Panc1 (cell line): ENCODE measurements at regions not wholly inside any gene's neighbourhood (a gene's known extent, or its start where the extent isn't known, plus 50 kb on each side); places are given as distances from the start of the nearest gene placed in this dataset.

ENCODE experiments used
- ATAC-seq: fragments of 200-7000 bp; cut with Tn5 transposase; 2 replicates; pipeline ENCODE4 v1.9.1; 2020; ENCODE audit warnings: mild to moderate bottlenecking, moderate library complexity
- BruUV-seq: library from RNA; stranded (reverse); fragments of 400-500 nt; replicated peaks from 2 replicates; lab custom pipeline; 2021; lab: Mats Ljungman, UMichigan
- CTCF ChIA-PET: fragments of 300-600 bp; sonication (Branson Sonifier 250); formaldehyde crosslinking; loops from one replicate; lab custom pipeline; 2022; ENCODE audit warnings: antibody characterized with exemption; lab: Charles Lee
- POLR2A ChIA-PET: fragments of 300-600 bp; sonication (Branson Sonifier 250); formaldehyde crosslinking; loops from one replicate; lab custom pipeline; 2022; ENCODE audit warnings: antibody characterized with exemption; lab: Charles Lee
- DNase-seq: peaks from one replicate; pipeline ENCODE4 v3.0.0-alpha.2; 2010; ENCODE audit warnings: low read depth, low spot score
- H3K27ac ChIP-seq: 2 replicates; pipeline ENCODE4 v1.5.1; 2011; ENCODE audit warnings: mild to moderate bottlenecking, low read length, inconsistent platforms
- H3K27me3 ChIP-seq: fragments of 200-500 bp; sonication (Bioruptor generic); 2 replicates; pipeline ENCODE4 v1.6.0; 2014; ENCODE audit warnings: low read length, inconsistent platforms; ENCODE audit not compliant: control insufficient read depth, insufficient read depth
- H3K36me3 ChIP-seq: fragments of 200-500 bp; sonication (Bioruptor generic); 2 replicates; pipeline ENCODE4 v1.5.1; 2014; ENCODE audit warnings: inconsistent platforms, mild to moderate bottlenecking, low read length, moderate library complexity; ENCODE audit not compliant: control insufficient read depth, insufficient read depth
- H3K4me1 ChIP-seq: 2 replicates; pipeline ENCODE4 v1.5.1; 2011; ENCODE audit warnings: inconsistent platforms, mild to moderate bottlenecking, low read length, moderate library complexity; ENCODE audit not compliant: control insufficient read depth, insufficient read depth
- H3K4me3 ChIP-seq, 2 experiments: 2 replicates each; pipeline ENCODE4 v1.5.1; 2011 to 2012; ENCODE audit warnings: low read depth in 2 of 2, low read length in 2 of 2, mild to moderate bottlenecking in 2 of 2, inconsistent platforms in 1 of 2, moderate library complexity in 1 of 2
- H3K9me3 ChIP-seq: fragments of 200-500 bp; sonication (Bioruptor generic); 2 replicates; pipeline ENCODE4 v1.5.1; 2014; ENCODE audit warnings: low read depth, mild to moderate bottlenecking, inconsistent platforms, low read length, moderate library complexity; ENCODE audit not compliant: control insufficient read depth, insufficient read depth
- CTCF ChIP-seq: fragments of 450-650 bp; IDR thresholded peaks from 2 replicates; pipeline ENCODE4 v1.5.1; 2017; ENCODE audit warnings: mild to moderate bottlenecking
- POLR2AphosphoS5 ChIP-seq: IDR thresholded peaks from 2 replicates; pipeline ENCODE4 v1.6.1; 2012; ENCODE audit warnings: mild to moderate bottlenecking, low read depth, low read length, moderate library complexity
- SIN3A ChIP-seq: IDR thresholded peaks from 2 replicates; pipeline ENCODE4 v1.6.1; 2012; ENCODE audit warnings: low read depth, mild to moderate bottlenecking, low read length, moderate library complexity, borderline replicate concordance; ENCODE audit not compliant: insufficient read depth
- TCF7L2 ChIP-seq: IDR thresholded peaks from 2 replicates; pipeline ENCODE4 v1.6.1; 2011; ENCODE audit warnings: mild to moderate bottlenecking, low read depth, low read length, inconsistent platforms
- in situ Hi-C: cut with HindIII; loops from 2 replicates; pipeline ENCODE4 v1.10.0; 2016; ENCODE audit warnings: low sequenced_read_pairs, low pct_unique_long_range_greater_than_20kb
- intact Hi-C: fragments of 100-400 bp; cut with micrococcal nuclease; formaldehyde crosslinking; loops from one replicate; pipeline ENCODE4 v1.10.0; 2022; ENCODE audit not compliant: unreplicated experiment
- TF ChIP-seq, protein P1 (sequence below), 2 experiments: IDR thresholded peaks; 2 replicates each; pipeline ENCODE4 v1.6.1; 2011 to 2012; ENCODE audit warnings: low read depth in 2 of 2, control low read depth in 1 of 2, low read length in 1 of 2, mild to moderate bottlenecking in 1 of 2, moderate library complexity in 1 of 2; ENCODE audit not compliant: insufficient read depth in 1 of 2

DNA sequence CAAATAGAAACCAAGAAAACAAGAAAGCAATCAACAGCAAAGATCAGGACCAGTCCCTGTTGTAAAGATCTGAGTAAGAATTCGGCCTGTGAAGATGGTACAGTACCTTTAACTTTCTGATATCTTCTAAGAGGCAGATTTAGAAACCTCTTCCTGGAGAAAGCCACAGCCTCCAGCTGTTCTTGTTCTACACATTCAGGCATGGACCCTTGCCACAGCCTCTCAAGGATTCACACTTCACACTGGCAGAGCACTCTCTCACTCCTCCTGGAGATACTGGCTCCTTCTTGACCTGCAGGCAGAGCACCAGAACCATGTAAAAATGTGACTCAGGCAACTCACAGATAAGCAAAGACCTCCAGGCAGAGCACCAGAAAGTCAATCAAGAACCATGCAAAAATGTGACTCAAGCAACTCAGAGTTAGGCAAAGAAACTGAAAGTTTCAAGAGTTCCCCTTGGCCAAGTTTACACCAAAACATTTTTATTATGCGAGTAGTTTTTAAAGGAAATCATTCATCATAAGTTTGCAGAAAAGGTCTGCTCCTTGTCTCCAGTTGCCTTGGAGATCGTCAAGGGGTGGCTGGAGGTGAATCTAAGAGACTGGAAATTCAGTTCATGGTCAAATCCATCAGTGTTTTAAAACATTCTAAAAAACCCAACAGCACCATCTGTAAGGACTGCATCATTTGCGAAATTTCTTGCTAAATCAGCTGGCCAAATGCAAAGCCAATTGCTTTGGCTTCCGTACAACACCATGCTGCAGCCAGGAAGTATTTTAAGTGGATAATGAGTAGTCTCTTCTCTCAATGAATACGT is 119.3 kb upstream of the MDM1 start:
- Histone ChIP-seq H3K36me3 (no peaks in the 10 kb centered on the region), H3K27me3 (no peaks in the 10 kb centered on the region), H3K4me1 (peaks cover 62% of the 10 kb centered on the region), H3K9me3 (no peaks in the 10 kb centered on the region), H3K4me3 (no peak overlapping the region), H3K27ac (peak overlapping the region; percentile 78)
- BruUV-seq: no TSS peak
- in situ Hi-C loops (no loop called here), intact Hi-C loops (no loop called here)
- CTCF ChIA-PET: no interaction called here
- POLR2A ChIA-PET: no interaction called here
- ATAC-seq (peak; percentile 74), DNase-seq (no peak)
- no peak for TF ChIP-seq TCF7L2

GRCh38 chr12:68452078-68452715 is 120.0 kb upstream of the MDM1 start:
- intact Hi-C loops (no loop called here), in situ Hi-C loops (no loop called here)
- H3K4me1 ChIP-seq: peaks cover 60% of the 10 kb centered on the region
- TF ChIP-seq, protein P1, sequence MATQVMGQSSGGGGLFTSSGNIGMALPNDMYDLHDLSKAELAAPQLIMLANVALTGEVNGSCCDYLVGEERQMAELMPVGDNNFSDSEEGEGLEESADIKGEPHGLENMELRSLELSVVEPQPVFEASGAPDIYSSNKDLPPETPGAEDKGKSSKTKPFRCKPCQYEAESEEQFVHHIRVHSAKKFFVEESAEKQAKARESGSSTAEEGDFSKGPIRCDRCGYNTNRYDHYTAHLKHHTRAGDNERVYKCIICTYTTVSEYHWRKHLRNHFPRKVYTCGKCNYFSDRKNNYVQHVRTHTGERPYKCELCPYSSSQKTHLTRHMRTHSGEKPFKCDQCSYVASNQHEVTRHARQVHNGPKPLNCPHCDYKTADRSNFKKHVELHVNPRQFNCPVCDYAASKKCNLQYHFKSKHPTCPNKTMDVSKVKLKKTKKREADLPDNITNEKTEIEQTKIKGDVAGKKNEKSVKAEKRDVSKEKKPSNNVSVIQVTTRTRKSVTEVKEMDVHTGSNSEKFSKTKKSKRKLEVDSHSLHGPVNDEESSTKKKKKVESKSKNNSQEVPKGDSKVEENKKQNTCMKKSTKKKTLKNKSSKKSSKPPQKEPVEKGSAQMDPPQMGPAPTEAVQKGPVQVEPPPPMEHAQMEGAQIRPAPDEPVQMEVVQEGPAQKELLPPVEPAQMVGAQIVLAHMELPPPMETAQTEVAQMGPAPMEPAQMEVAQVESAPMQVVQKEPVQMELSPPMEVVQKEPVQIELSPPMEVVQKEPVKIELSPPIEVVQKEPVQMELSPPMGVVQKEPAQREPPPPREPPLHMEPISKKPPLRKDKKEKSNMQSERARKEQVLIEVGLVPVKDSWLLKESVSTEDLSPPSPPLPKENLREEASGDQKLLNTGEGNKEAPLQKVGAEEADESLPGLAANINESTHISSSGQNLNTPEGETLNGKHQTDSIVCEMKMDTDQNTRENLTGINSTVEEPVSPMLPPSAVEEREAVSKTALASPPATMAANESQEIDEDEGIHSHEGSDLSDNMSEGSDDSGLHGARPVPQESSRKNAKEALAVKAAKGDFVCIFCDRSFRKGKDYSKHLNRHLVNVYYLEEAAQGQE (IDR thresholded peaks at IDR 0.05; ENCODE audit: insufficient read depth in 1 of 2, low read depth in 2 of 2, low read length in 1 of 2): no peak
- TF ChIP-seq SIN3A (no peak), CTCF (no peak), POLR2AphosphoS5 (no peak), TCF7L2 (no peak)
- ChIA-PET POLR2A (interaction anchor here (0.7 kb wide), 2 partner anchors 158 to 169 kb away, joined by 8 to 9 read pairs; no protein-coding TSS in a partner anchor), CTCF (no interaction called here)
- H3K9me3 ChIP-seq: no peaks in the 10 kb centered on the region
- DNase-seq (no peak), ATAC-seq (no peak)
- no peak overlapping the region for H3K4me3 ChIP-seq
- no peaks in the 10 kb centered on the region for H3K36me3 ChIP-seq
- no peaks in the 10 kb centered on the region for H3K27me3 ChIP-seq
- BruUV-seq: no TSS peak
- H3K27ac ChIP-seq: peak overlapping the region; percentile 78

DNA sequence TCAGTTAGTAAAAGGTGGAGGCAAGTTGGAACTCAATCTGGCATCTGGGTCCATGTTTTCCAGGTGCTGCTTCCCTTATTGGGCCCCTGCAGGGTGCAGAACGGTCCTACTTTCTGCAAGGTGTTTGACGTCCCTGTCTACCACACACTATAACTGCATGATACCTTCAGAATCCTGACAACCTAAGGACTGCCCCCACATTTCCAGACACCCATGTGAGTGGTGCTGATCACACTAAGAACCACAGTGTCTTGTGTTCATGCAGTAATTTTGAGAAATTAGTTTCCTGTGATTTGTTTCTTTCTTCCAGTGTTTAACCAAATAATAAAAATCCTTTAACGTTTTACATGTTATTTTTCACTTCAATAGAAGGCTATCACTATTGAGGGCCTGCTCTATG is 121.1 kb upstream of the MDM1 start:
- TF ChIP-seq TCF7L2: no peak
- TF ChIP-seq, protein P1 (IDR thresholded peaks at IDR 0.05; ENCODE audit: insufficient read depth in 1 of 2, low read depth in 2 of 2, low read length in 1 of 2): no peak
- no peak for TF ChIP-seq SIN3A
- no peak for TF ChIP-seq POLR2AphosphoS5
- no peak for TF ChIP-seq CTCF
- intact Hi-C loops: no loop called here
- ChIA-PET CTCF (interaction anchor here (0.6 kb wide), 1 partner anchor 123 kb away, joined by 4 read pairs; no protein-coding TSS in a partner anchor), POLR2A (no interaction called here)
- Histone ChIP-seq H3K27ac (peak overlapping the region; percentile 79), H3K36me3 (no peaks in the 10 kb centered on the region), H3K9me3 (no peaks in the 10 kb centered on the region), H3K4me1 (peaks cover 57% of the 10 kb centered on the region), H3K27me3 (no peaks in the 10 kb centered on the region), H3K4me3 (no peak overlapping the region)
- in situ Hi-C loops: no loop called here
- DNase-seq (no peak), ATAC-seq (no peak)
- BruUV-seq: no TSS peak
